OCI-LY7 (cell line): ENCODE measurements at regions not wholly inside any gene's neighbourhood (a gene's known extent, or its start where the extent isn't known, plus 50 kb on each side); places are given as distances from the start of the nearest gene placed in this dataset.

Experiments
- EZH2phosphoT487 ChIP-seq: fragments of 200-600 bp; sonication (generic); IDR thresholded peaks from 2 replicates; pipeline ENCODE4 v1.6.1; 2018; ENCODE audit warnings: low read depth, borderline replicate concordance, mild to moderate bottlenecking, mixed run types, antibody characterized with exemption, low read length, moderate library complexity, mixed read lengths
- TF ChIP-seq, protein P1 (sequence below): fragments of 200-600 bp; sonication (generic); conservative IDR thresholded peaks from 2 replicates; pipeline ENCODE4 v1.5.1; 2014; ENCODE audit warnings: mild to moderate bottlenecking, antibody characterized with exemption, low read length, moderate library complexity, mixed read lengths

DNA sequence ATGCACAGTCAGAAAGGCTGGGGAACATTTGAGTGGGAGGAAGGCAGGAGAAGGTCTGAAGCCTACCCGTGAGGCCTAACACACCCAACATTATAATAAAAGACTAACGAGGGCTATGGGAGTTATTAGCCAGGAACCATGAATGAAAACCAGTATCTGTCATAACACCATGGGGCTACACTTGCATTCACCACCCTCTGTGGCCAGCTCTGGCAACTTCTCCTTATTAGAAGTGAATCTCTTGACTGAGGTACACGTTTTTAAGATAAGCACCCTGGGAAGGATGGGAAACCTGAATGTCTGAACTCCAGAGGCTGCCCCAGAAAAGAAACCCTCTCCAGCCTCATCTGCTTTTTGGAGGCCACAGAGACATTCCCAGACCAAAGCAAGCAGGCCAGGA lies 204.3 kb upstream of the RAB4A start:
- TF ChIP-seq, protein P1, sequence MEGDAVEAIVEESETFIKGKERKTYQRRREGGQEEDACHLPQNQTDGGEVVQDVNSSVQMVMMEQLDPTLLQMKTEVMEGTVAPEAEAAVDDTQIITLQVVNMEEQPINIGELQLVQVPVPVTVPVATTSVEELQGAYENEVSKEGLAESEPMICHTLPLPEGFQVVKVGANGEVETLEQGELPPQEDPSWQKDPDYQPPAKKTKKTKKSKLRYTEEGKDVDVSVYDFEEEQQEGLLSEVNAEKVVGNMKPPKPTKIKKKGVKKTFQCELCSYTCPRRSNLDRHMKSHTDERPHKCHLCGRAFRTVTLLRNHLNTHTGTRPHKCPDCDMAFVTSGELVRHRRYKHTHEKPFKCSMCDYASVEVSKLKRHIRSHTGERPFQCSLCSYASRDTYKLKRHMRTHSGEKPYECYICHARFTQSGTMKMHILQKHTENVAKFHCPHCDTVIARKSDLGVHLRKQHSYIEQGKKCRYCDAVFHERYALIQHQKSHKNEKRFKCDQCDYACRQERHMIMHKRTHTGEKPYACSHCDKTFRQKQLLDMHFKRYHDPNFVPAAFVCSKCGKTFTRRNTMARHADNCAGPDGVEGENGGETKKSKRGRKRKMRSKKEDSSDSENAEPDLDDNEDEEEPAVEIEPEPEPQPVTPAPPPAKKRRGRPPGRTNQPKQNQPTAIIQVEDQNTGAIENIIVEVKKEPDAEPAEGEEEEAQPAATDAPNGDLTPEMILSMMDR: no peak
- no peak for TF ChIP-seq EZH2phosphoT487
